Activated CD8-positive, alpha-beta memory T cell treated with anti-CD3 and anti-CD28 coated beads, Interleukin-2, amount 50 U/mL, for 48 hours (primary cell): ENCODE measurements at regions not wholly inside any gene's neighbourhood (a gene's known extent, or its start where the extent isn't known, plus 50 kb on each side); places are given as distances from the start of the nearest gene placed in this dataset.

Source experiments
- DNase-seq: peaks from one replicate; pipeline ENCODE4 v3.0.0-alpha.2; 2020

- no peak for DNase-seq
These were observed 121.0 kb upstream of the TWIST2 start for GRCh38 chr2:238726670-238727584.

- no peak for DNase-seq
These were observed 120.1 kb upstream of the TWIST2 start for GRCh38 chr2:238727585-238728329.

- DNase-seq, result no peak
These were observed 119.3 kb upstream of the TWIST2 start for GRCh38 chr2:238728330-238729260.

GRCh38 chr2:238729261-238729935 lies 118.5 kb upstream of the TWIST2 start:
- DNase-seq, result no peak

- DNase-seq, result no peak
These were observed 117.8 kb upstream of the TWIST2 start for GRCh38 chr2:238730001-238730669.

GRCh38 chr2:238730881-238731280 lies 117.0 kb upstream of the TWIST2 start:
- no peak for DNase-seq

- no peak for DNase-seq
These were observed 115.9 kb upstream of the TWIST2 start for GRCh38 chr2:238731961-238732360.

GRCh38 chr2:238738917-238739316 lies 109.0 kb upstream of the TWIST2 start:
- DNase-seq, result no peak

- DNase-seq, result no peak
These were observed 108.2 kb upstream of the TWIST2 start for GRCh38 chr2:238739668-238740067.

GRCh38 chr2:238741277-238741676 lies 106.6 kb upstream of the TWIST2 start:
- no peak for DNase-seq

GRCh38 chr2:238742066-238742465 lies 105.8 kb upstream of the TWIST2 start:
- no peak for DNase-seq

GRCh38 chr2:238742664-238743063 lies 105.2 kb upstream of the TWIST2 start:
- no peak for DNase-seq

- no peak for DNase-seq
These were observed 104.4 kb upstream of the TWIST2 start for GRCh38 chr2:238743243-238744065.

GRCh38 chr2:238744951-238745350 lies 102.9 kb upstream of the TWIST2 start:
- DNase-seq, result no peak

GRCh38 chr2:238745997-238746396 lies 101.9 kb upstream of the TWIST2 start:
- no peak for DNase-seq

- no peak for DNase-seq
These were observed 100.8 kb upstream of the TWIST2 start for GRCh38 chr2:238747114-238747513.

GRCh38 chr2:238747557-238747956 lies 100.3 kb upstream of the TWIST2 start:
- no peak for DNase-seq

- no peak for DNase-seq
These were observed 97.5 kb upstream of the TWIST2 start for GRCh38 chr2:238750212-238750904.

GRCh38 chr2:238754259-238754658 lies 93.6 kb upstream of the TWIST2 start:
- DNase-seq, result no peak

- no peak for DNase-seq
These were observed 86.0 kb upstream of the TWIST2 start for GRCh38 chr2:238761868-238762267.
